GM18907 (cell line): ENCODE measurements at regions not wholly inside any gene's neighbourhood (a gene's known extent, or its start where the extent isn't known, plus 50 kb on each side); places are given as distances from the start of the nearest gene placed in this dataset.

Experiments
- ATAC-seq: cut with Tn5 transposase; IDR thresholded peaks from one replicate; pipeline ENCODE4 v1.9.1; 2021; ENCODE audit warnings: mild to moderate bottlenecking, moderate library complexity; ENCODE audit not compliant: unreplicated experiment

- ATAC-seq: no peak
These were observed 1457.7 kb downstream of the BRD1 start for GRCh38 chr22:48369789-48370507.

- ATAC-seq: no peak
These were observed 1458.6 kb downstream of the BRD1 start for GRCh38 chr22:48368975-48369525.

GRCh38 chr22:48367731-48368130, 1459.9 kb downstream of the BRD1 start:
- ATAC-seq: no peak

- no peak for ATAC-seq
These were observed 1461.1 kb downstream of the BRD1 start for GRCh38 chr22:48366591-48366990.

GRCh38 chr22:48366056-48366455, 1461.6 kb downstream of the BRD1 start:
- no peak for ATAC-seq

GRCh38 chr22:48365386-48365785, 1462.3 kb downstream of the BRD1 start:
- no peak for ATAC-seq

- no peak for ATAC-seq
These were observed 1464.8 kb downstream of the BRD1 start for GRCh38 chr22:48362721-48363404.

GRCh38 chr22:48361099-48361639, 1466.5 kb downstream of the BRD1 start:
- ATAC-seq: no peak

GRCh38 chr22:48359613-48359965, 1468.1 kb downstream of the BRD1 start:
- no peak for ATAC-seq

- no peak for ATAC-seq
These were observed 1468.6 kb downstream of the BRD1 start for GRCh38 chr22:48358886-48359612.

- ATAC-seq: no peak
These were observed 1469.7 kb downstream of the BRD1 start for GRCh38 chr22:48357961-48358360.

GRCh38 chr22:48357196-48357595, 1470.5 kb downstream of the BRD1 start:
- no peak for ATAC-seq

GRCh38 chr22:48356731-48357130, 1470.9 kb downstream of the BRD1 start:
- ATAC-seq: no peak

GRCh38 chr22:48354096-48354495, 1473.6 kb downstream of the BRD1 start:
- ATAC-seq: no peak

- no peak for ATAC-seq
These were observed 1474.3 kb downstream of the BRD1 start for GRCh38 chr22:48353116-48353947.

GRCh38 chr22:48352086-48352911, 1475.4 kb downstream of the BRD1 start:
- no peak for ATAC-seq

GRCh38 chr22:48351376-48352085, 1476.1 kb downstream of the BRD1 start:
- no peak for ATAC-seq

- ATAC-seq: no peak
These were observed 1477.2 kb downstream of the BRD1 start for GRCh38 chr22:48350456-48350855.

GRCh38 chr22:48348855-48349254, 1478.8 kb downstream of the BRD1 start:
- ATAC-seq: no peak
